ENCODE measurements at regions not wholly inside any gene's neighbourhood (a gene's known extent, or its start where the extent isn't known, plus 50 kb on each side); places are given as distances from the start of the nearest gene placed in this dataset.
A peak's percentile ranks its signal among the peaks of the same experiment; 100 is the strongest.

GRCh38 chr3:190718097-190718496, 144.4 kb downstream of the GMNC start:
- no peak for TF ChIP-seq CTCF (IDR thresholded peaks at IDR 0.05; ENCODE audit: low read depth, low read length, missing control alignments)
- no peak for DNase-seq (ENCODE audit: low read depth)
- H3K4me3 ChIP-seq (ENCODE audit: low read depth, low read length): no peak overlapping the region
- in situ Hi-C loops (cut with HindIII; ENCODE audit: low sequenced_read_pairs): loop anchor here (25.0 kb wide), 2 partner anchors 506 to 756 kb away; no protein-coding TSS in a partner anchor

- TF ChIP-seq CTCF (IDR thresholded peaks at IDR 0.05; ENCODE audit: low read depth, low read length, missing control alignments): no peak
- in situ Hi-C loops (cut with HindIII; ENCODE audit: low sequenced_read_pairs): loop anchor here (25.0 kb wide), 2 partner anchors 505 to 755 kb away; no protein-coding TSS in a partner anchor
- no peak for DNase-seq (ENCODE audit: low read depth)
- H3K4me3 ChIP-seq (ENCODE audit: low read depth, low read length): no peak overlapping the region
Measured at GRCh38 chr3:190716961-190717360, 145.5 kb downstream of the GMNC start.

DNA sequence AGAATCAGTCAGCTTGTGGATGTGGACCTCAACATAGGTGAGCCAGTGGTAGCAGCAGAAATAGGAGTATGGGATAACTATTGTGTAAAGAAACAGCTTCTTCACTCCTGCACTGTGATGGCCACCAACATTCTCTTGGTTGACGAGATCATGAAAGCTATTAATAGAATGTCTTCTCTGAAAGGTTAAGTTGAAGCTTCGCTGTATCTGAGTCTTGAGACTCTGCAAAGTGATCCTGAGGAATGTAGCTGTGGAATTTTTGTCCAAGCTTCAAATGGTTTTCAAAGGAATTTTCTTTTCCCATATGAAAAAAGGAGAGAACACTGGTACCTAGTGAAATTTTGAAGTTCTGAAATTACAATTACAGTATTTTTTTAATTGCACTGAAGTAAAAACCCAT, 146.3 kb downstream of the GMNC start:
- no peak for DNase-seq (ENCODE audit: low read depth)
- no peak for TF ChIP-seq CTCF (IDR thresholded peaks at IDR 0.05; ENCODE audit: low read depth, low read length, missing control alignments)
- H3K4me3 ChIP-seq (ENCODE audit: low read depth, low read length): no peak overlapping the region
- in situ Hi-C loops (cut with HindIII; ENCODE audit: low sequenced_read_pairs): loop anchor here (25.0 kb wide), 2 partner anchors 504 to 754 kb away; no protein-coding TSS in a partner anchor

GRCh38 chr3:190710723-190711122, 151.8 kb downstream of the GMNC start:
- no peak for TF ChIP-seq CTCF (IDR thresholded peaks at IDR 0.05; ENCODE audit: low read depth, low read length, missing control alignments)
- no peak overlapping the region for H3K4me3 ChIP-seq (ENCODE audit: low read depth, low read length)
- no peak for DNase-seq (ENCODE audit: low read depth)
- in situ Hi-C loops (cut with HindIII; ENCODE audit: low sequenced_read_pairs): loop anchor here (25.0 kb wide), 2 partner anchors 498 to 748 kb away; no protein-coding TSS in a partner anchor

- in situ Hi-C loops (cut with HindIII; ENCODE audit: low sequenced_read_pairs): loop anchor here (25.0 kb wide), 2 partner anchors 497 to 747 kb away; no protein-coding TSS in a partner anchor
- no peak for TF ChIP-seq CTCF (IDR thresholded peaks at IDR 0.05; ENCODE audit: low read depth, low read length, missing control alignments)
- DNase-seq (ENCODE audit: low read depth): peak; percentile 86
- no peak overlapping the region for H3K4me3 ChIP-seq (ENCODE audit: low read depth, low read length)
Measured at GRCh38 chr3:190709351-190709773, 153.1 kb downstream of the GMNC start.
